ENCODE measurements at regions not wholly inside any gene's neighbourhood (a gene's known extent, or its start where the extent isn't known, plus 50 kb on each side); places are given as distances from the start of the nearest gene placed in this dataset.

DNA sequence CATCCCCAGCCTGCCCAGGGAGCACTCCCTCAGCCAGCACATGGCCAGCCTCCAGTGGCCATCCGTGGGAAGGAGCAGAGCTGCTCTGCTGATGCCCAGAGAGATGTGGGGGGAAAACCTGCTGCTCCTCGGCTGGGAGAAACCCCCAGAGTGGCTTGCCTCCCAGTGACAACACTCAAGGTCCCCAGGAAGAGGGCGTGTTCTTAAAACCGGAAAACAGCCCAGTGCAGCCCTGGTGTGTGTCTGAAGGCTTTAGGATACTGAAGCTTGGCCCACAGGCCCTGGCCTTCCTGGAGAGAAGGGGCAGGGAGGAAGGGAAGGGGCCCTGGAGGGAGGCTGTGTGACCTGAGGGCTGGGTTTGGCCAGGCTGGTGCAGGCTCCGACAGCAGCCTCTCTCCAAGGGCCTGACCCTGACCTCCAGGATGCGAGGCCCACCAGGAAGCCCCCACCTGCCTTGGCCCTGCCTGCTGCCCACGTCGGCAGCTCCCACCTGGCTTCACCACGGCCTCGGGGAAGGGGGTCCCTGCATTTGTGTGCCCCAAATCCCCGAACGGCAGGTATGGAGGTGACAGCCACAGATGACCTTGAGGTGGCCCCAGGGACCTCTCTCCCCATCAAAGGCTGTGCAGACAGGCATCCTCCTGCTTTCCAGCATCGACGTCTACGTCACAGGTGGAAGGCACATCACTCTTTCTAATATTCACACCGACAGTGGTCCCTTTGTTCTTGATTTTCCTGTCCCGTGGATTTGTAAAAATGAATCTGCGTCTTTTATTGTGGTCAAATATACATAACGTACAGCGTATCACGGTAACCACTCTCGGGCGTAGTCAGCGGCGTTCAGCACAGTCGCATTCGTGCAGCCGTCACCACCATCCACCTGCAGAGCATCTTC lies 190.0 kb upstream of the C14orf180 start:
- TF ChIP-seq, protein P1, sequence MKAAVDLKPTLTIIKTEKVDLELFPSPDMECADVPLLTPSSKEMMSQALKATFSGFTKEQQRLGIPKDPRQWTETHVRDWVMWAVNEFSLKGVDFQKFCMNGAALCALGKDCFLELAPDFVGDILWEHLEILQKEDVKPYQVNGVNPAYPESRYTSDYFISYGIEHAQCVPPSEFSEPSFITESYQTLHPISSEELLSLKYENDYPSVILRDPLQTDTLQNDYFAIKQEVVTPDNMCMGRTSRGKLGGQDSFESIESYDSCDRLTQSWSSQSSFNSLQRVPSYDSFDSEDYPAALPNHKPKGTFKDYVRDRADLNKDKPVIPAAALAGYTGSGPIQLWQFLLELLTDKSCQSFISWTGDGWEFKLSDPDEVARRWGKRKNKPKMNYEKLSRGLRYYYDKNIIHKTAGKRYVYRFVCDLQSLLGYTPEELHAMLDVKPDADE (IDR thresholded peaks at IDR 0.05) = no peak
- TF ChIP-seq, protein P2, sequence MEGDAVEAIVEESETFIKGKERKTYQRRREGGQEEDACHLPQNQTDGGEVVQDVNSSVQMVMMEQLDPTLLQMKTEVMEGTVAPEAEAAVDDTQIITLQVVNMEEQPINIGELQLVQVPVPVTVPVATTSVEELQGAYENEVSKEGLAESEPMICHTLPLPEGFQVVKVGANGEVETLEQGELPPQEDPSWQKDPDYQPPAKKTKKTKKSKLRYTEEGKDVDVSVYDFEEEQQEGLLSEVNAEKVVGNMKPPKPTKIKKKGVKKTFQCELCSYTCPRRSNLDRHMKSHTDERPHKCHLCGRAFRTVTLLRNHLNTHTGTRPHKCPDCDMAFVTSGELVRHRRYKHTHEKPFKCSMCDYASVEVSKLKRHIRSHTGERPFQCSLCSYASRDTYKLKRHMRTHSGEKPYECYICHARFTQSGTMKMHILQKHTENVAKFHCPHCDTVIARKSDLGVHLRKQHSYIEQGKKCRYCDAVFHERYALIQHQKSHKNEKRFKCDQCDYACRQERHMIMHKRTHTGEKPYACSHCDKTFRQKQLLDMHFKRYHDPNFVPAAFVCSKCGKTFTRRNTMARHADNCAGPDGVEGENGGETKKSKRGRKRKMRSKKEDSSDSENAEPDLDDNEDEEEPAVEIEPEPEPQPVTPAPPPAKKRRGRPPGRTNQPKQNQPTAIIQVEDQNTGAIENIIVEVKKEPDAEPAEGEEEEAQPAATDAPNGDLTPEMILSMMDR (conservative IDR thresholded peaks at IDR 0.05; ENCODE audit: low read depth in 2 of 2) = no peak
- no peak for TF ChIP-seq EZH2phosphoT487 (IDR thresholded peaks at IDR 0.05; ENCODE audit: unreplicated experiment)
- no peak for TF ChIP-seq POLR2AphosphoS5 (IDR thresholded peaks at IDR 0.05; ENCODE audit: low read depth)
- TF ChIP-seq EZH2 (IDR thresholded peaks at IDR 0.05; ENCODE audit: low read depth, unreplicated experiment) = no peak
- TF ChIP-seq ZNF114 (CRISPR knock-in tag; IDR thresholded peaks at IDR 0.05) = no peak
- TF ChIP-seq, protein P3, sequence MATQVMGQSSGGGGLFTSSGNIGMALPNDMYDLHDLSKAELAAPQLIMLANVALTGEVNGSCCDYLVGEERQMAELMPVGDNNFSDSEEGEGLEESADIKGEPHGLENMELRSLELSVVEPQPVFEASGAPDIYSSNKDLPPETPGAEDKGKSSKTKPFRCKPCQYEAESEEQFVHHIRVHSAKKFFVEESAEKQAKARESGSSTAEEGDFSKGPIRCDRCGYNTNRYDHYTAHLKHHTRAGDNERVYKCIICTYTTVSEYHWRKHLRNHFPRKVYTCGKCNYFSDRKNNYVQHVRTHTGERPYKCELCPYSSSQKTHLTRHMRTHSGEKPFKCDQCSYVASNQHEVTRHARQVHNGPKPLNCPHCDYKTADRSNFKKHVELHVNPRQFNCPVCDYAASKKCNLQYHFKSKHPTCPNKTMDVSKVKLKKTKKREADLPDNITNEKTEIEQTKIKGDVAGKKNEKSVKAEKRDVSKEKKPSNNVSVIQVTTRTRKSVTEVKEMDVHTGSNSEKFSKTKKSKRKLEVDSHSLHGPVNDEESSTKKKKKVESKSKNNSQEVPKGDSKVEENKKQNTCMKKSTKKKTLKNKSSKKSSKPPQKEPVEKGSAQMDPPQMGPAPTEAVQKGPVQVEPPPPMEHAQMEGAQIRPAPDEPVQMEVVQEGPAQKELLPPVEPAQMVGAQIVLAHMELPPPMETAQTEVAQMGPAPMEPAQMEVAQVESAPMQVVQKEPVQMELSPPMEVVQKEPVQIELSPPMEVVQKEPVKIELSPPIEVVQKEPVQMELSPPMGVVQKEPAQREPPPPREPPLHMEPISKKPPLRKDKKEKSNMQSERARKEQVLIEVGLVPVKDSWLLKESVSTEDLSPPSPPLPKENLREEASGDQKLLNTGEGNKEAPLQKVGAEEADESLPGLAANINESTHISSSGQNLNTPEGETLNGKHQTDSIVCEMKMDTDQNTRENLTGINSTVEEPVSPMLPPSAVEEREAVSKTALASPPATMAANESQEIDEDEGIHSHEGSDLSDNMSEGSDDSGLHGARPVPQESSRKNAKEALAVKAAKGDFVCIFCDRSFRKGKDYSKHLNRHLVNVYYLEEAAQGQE (IDR thresholded peaks at IDR 0.05; ENCODE audit: unreplicated experiment) = no peak
- TF ChIP-seq JUNB (IDR thresholded peaks at IDR 0.05; ENCODE audit: unreplicated experiment) = no peak
- TF ChIP-seq ZNF331 (CRISPR knock-in tag; IDR thresholded peaks at IDR 0.05; ENCODE audit: low read depth) = no peak
- TF ChIP-seq CREB1 (CRISPR knock-in tag; IDR thresholded peaks at IDR 0.05; ENCODE audit: low read depth) = no peak
- no peak for TF ChIP-seq STAT1 (IDR thresholded peaks at IDR 0.05; ENCODE audit: unreplicated experiment)
- no peak for TF ChIP-seq NANOG (IDR thresholded peaks at IDR 0.05; ENCODE audit: borderline replicate concordance)

All from GM23338 (cell line).